GM06990 (cell line): ENCODE measurements at regions not wholly inside any gene's neighbourhood (a gene's known extent, or its start where the extent isn't known, plus 50 kb on each side); places are given as distances from the start of the nearest gene placed in this dataset.

ENCODE experiments used
- DNase-seq: peaks from one replicate; pipeline ENCODE4 v3.0.0-alpha.2; 2011; ENCODE audit not compliant: insufficient read length; ENCODE audit errors: extremely low read depth
- H3K27me3 ChIP-seq: replicated peaks from 2 replicates; pipeline ENCODE4 v1.6.0; 2011; ENCODE audit warnings: low read length; ENCODE audit not compliant: control insufficient read depth, insufficient read depth
- H3K36me3 ChIP-seq: 2 replicates; pipeline ENCODE4 v1.5.1; 2011; ENCODE audit warnings: low read length; ENCODE audit not compliant: control insufficient read depth, insufficient read depth
- H3K4me3 ChIP-seq: replicated peaks from 2 replicates; pipeline ENCODE4 v1.5.1; 2011; ENCODE audit warnings: low read depth, mild to moderate bottlenecking, control low read depth, low read length
- CTCF ChIP-seq: IDR thresholded peaks from 2 replicates; pipeline ENCODE4 v1.5.1; 2011; ENCODE audit warnings: low read length, control low read depth, mild to moderate bottlenecking, inconsistent platforms; ENCODE audit not compliant: insufficient read depth, poor library complexity, severe bottlenecking

GRCh38 chr9:108188482-108188881, 667.3 kb downstream of the ACTL7B start:
- no peak for DNase-seq
- H3K4me3 ChIP-seq: no peak overlapping the region
- no peaks in the 10 kb centered on the region for H3K36me3 ChIP-seq
- TF ChIP-seq CTCF: no peak
- H3K27me3 ChIP-seq: no peaks in the 10 kb centered on the region

- H3K27me3 ChIP-seq: no peaks in the 10 kb centered on the region
- no peaks in the 10 kb centered on the region for H3K36me3 ChIP-seq
- TF ChIP-seq CTCF: no peak
- DNase-seq: no peak
- no peak overlapping the region for H3K4me3 ChIP-seq
Observed at GRCh38 chr9:108186642-108187395, 669.0 kb downstream of the ACTL7B start.

- no peaks in the 10 kb centered on the region for H3K36me3 ChIP-seq
- TF ChIP-seq CTCF: no peak
- no peaks in the 10 kb centered on the region for H3K27me3 ChIP-seq
- no peak for DNase-seq
- no peak overlapping the region for H3K4me3 ChIP-seq
Observed at GRCh38 chr9:108185613-108186012, 670.2 kb downstream of the ACTL7B start.

GRCh38 chr9:108184941-108185340, 670.8 kb downstream of the ACTL7B start:
- no peak overlapping the region for H3K4me3 ChIP-seq
- TF ChIP-seq CTCF: no peak
- no peak for DNase-seq

GRCh38 chr9:108184009-108184408, 671.8 kb downstream of the ACTL7B start:
- Histone ChIP-seq H3K36me3 (no peaks in the 10 kb centered on the region), H3K27me3 (no peaks in the 10 kb centered on the region), H3K4me3 (no peak overlapping the region)
- DNase-seq: no peak
- no peak for TF ChIP-seq CTCF

More at GRCh38 chr9:108184941-108185340, 670.8 kb downstream of the ACTL7B start:
- no peaks in the 10 kb centered on the region for H3K36me3 ChIP-seq
- no peaks in the 10 kb centered on the region for H3K27me3 ChIP-seq
